HL-60 (cell line): ENCODE measurements at regions not wholly inside any gene's neighbourhood (a gene's known extent, or its start where the extent isn't known, plus 50 kb on each side); places are given as distances from the start of the nearest gene placed in this dataset.

Experiments used
- CTCF ChIP-seq: IDR thresholded peaks from one replicate; pipeline ENCODE4 v1.5.1; 2011; ENCODE audit warnings: low read length, control low read depth, inconsistent platforms; ENCODE audit not compliant: insufficient read depth
- POLR2AphosphoS5 ChIP-seq: IDR thresholded peaks from 2 replicates; pipeline ENCODE4 v1.6.1; 2012; ENCODE audit warnings: low read depth
- SPI1 ChIP-seq: IDR thresholded peaks from 2 replicates; pipeline ENCODE4 v1.6.1; 2012; ENCODE audit warnings: low read depth, mild to moderate bottlenecking, borderline replicate concordance
- TF ChIP-seq, protein P1 (sequence below): IDR thresholded peaks from 2 replicates; pipeline ENCODE4 v1.6.1; 2012; ENCODE audit warnings: low read depth; ENCODE audit not compliant: insufficient replicate concordance

GRCh38 chr2:183579686-183580085 lies 455.4 kb downstream of the NUP35 start:
- TF ChIP-seq CTCF (no peak), POLR2AphosphoS5 (no peak), SPI1 (no peak)
- TF ChIP-seq, protein P1, sequence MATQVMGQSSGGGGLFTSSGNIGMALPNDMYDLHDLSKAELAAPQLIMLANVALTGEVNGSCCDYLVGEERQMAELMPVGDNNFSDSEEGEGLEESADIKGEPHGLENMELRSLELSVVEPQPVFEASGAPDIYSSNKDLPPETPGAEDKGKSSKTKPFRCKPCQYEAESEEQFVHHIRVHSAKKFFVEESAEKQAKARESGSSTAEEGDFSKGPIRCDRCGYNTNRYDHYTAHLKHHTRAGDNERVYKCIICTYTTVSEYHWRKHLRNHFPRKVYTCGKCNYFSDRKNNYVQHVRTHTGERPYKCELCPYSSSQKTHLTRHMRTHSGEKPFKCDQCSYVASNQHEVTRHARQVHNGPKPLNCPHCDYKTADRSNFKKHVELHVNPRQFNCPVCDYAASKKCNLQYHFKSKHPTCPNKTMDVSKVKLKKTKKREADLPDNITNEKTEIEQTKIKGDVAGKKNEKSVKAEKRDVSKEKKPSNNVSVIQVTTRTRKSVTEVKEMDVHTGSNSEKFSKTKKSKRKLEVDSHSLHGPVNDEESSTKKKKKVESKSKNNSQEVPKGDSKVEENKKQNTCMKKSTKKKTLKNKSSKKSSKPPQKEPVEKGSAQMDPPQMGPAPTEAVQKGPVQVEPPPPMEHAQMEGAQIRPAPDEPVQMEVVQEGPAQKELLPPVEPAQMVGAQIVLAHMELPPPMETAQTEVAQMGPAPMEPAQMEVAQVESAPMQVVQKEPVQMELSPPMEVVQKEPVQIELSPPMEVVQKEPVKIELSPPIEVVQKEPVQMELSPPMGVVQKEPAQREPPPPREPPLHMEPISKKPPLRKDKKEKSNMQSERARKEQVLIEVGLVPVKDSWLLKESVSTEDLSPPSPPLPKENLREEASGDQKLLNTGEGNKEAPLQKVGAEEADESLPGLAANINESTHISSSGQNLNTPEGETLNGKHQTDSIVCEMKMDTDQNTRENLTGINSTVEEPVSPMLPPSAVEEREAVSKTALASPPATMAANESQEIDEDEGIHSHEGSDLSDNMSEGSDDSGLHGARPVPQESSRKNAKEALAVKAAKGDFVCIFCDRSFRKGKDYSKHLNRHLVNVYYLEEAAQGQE: no peak
